ENCODE measurements at regions not wholly inside any gene's neighbourhood (a gene's known extent, or its start where the extent isn't known, plus 50 kb on each side); places are given as distances from the start of the nearest gene placed in this dataset.

- TF ChIP-seq ETV6 (conservative IDR thresholded peaks at IDR 0.05 in 1 of 2, IDR thresholded peaks at IDR 0.05 in 1 of 2; ENCODE audit: borderline replicate concordance in 1 of 2, low read depth in 1 of 2) = no peak
- no peak for TF ChIP-seq BCL11A (IDR thresholded peaks at IDR 0.05; ENCODE audit: low read depth, low read length)
- TF ChIP-seq, protein P1, sequence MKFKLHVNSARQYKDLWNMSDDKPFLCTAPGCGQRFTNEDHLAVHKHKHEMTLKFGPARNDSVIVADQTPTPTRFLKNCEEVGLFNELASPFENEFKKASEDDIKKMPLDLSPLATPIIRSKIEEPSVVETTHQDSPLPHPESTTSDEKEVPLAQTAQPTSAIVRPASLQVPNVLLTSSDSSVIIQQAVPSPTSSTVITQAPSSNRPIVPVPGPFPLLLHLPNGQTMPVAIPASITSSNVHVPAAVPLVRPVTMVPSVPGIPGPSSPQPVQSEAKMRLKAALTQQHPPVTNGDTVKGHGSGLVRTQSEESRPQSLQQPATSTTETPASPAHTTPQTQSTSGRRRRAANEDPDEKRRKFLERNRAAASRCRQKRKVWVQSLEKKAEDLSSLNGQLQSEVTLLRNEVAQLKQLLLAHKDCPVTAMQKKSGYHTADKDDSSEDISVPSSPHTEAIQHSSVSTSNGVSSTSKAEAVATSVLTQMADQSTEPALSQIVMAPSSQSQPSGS (IDR thresholded peaks at IDR 0.05; ENCODE audit: low read length) = no peak
- TF ChIP-seq ZBTB11 (CRISPR knock-in tag; IDR thresholded peaks at IDR 0.05) = no peak
These were observed 641.5 kb downstream of the GABRG1 start (continued) for GRCh38 chr4:45482346-45482745.

DNA sequence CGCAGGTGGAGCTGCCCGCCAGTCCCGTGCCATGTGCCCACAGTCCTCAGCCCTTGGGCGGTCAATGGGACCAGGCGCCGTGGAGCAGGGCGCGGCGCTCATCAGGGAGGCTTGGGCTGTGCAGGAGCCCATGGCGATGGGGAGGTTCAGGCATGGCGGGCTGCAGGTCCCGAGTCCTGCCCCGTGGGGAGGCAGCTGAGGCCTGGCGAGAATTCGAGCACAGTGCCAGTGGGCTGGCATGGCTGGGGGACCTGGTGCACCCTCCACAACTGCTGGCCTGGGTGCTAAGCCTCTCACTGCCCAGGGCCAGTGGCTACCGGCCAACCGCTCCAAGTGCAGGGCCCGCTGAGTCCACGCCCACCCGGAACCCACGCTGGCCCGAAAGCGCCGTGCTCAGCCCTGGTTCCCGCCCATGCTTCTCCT lies 646.5 kb downstream of the GABRG1 start:
- no peak overlapping the region for H3K4me2 ChIP-seq (ENCODE audit: control insufficient read depth, insufficient read depth)
- TF ChIP-seq NFIC (IDR thresholded peaks at IDR 0.05; ENCODE audit: low read depth, low read length) = no peak
- no peak for TF ChIP-seq RB1 (IDR thresholded peaks at IDR 0.05; ENCODE audit: borderline replicate concordance)
- TF ChIP-seq PAX5 (IDR thresholded peaks at IDR 0.05; ENCODE audit: borderline replicate concordance, low read depth, low read length) = no peak
- TF ChIP-seq ZNF217 (IDR thresholded peaks at IDR 0.05) = no peak
- TF ChIP-seq FOXM1 (IDR thresholded peaks at IDR 0.05; ENCODE audit: low read depth, low read length) = no peak
- TF ChIP-seq IKZF2 (IDR thresholded peaks at IDR 0.05) = no peak
- TF ChIP-seq ASH2L (IDR thresholded peaks at IDR 0.05; ENCODE audit: borderline replicate concordance, low read depth) = no peak
- TF ChIP-seq RBBP5 (conservative IDR thresholded peaks at IDR 0.05) = no peak
- no peak for TF ChIP-seq RAD51 (IDR thresholded peaks at IDR 0.05)
- H3K4me1 ChIP-seq (ENCODE audit: control insufficient read depth, insufficient read depth, low read length) = no peaks in the 10 kb centered on the region
- intact Hi-C loops (cut with micrococcal nuclease; ENCODE audit: unreplicated experiment) = no loop called here
- WGBS (ENCODE audit: insufficient coverage, insufficient replicate concordance, low lambda C conversion rate, missing lambda C conversion rate) = 70% methylated on average over 25 of the region's 25 CpGs
- RAD21 ChIA-PET (ENCODE audit: unreplicated experiment) = no interaction called here
- no peaks in the 10 kb centered on the region for H4K20me1 ChIP-seq (ENCODE audit: control insufficient read depth, insufficient read depth)
- BruUV-seq (replicated peaks) = no TSS peak
- H3K9me3 ChIP-seq (replicated peaks; ENCODE audit: control insufficient read depth, insufficient read depth, low read length) = no peaks in the 10 kb centered on the region; the same call in 2 of the 3 replicates
- ATAC-seq (no peak), DNase-seq (ENCODE audit: low read depth, low spot score) (no peak), FAIRE-seq (no peak)
- in situ Hi-C loops (cut with MboI) = no loop called here
- no peak overlapping the region for H2AFZ ChIP-seq (ENCODE audit: control insufficient read depth, low read depth, low read length)
- no peaks in the 10 kb centered on the region for H3K79me2 ChIP-seq (ENCODE audit: control insufficient read depth, insufficient read depth, low read length)
- SMC1A ChIA-PET (ENCODE audit: uncharacterized antibody, unreplicated experiment) = interaction anchor here (0.7 kb wide), 1 partner anchor 23 kb away, joined by 3 read pairs; no protein-coding TSS in a partner anchor
- no peak overlapping the region for H3K4me3 ChIP-seq
- POLR2A ChIA-PET = no interaction called here
- no peak overlapping the region for H3K27ac ChIP-seq (ENCODE audit: control insufficient read depth, insufficient read depth)
- H3K27me3 ChIP-seq (replicated peaks in 1 of 2; ENCODE audit: control insufficient read depth in 2 of 2, insufficient read depth in 2 of 2, low read length in 1 of 2) = no peaks in the 10 kb centered on the region
- no peak overlapping the region for H3K9ac ChIP-seq (ENCODE audit: control insufficient read depth, insufficient read depth, low read length)
- CTCF ChIA-PET = no interaction called here
- H3K36me3 ChIP-seq (ENCODE audit: control insufficient read depth in 2 of 2, insufficient read depth in 2 of 2, low read length in 1 of 2) = no peaks in the 10 kb centered on the region

All from GM12878 (cell line).